Heart right ventricle (tissue), 16 donors: ENCODE measurements at regions not wholly inside any gene's neighbourhood (a gene's known extent, or its start where the extent isn't known, plus 50 kb on each side); places are given as distances from the start of the nearest gene placed in this dataset.
A peak's percentile ranks its signal among the peaks of the same experiment; 100 is the strongest.

Experiments used
- ATAC-seq, 8 donors: fragments of 200-7000 bp; cut with Tn5 transposase; one replicate each; pipeline ENCODE4 v1.9.1; 2020; ENCODE audit warnings: mild to moderate bottlenecking in 8 of 8, moderate library complexity in 8 of 8, moderate number of reproducible peaks in 1 of 8
- DNase-seq, 2 donors: peaks; one replicate each; pipeline ENCODE4 v3.0.0-alpha.2; 2020
- H3K27ac ChIP-seq, 10 donors: fragments of 200-600 bp; sonication (generic) in 2 of 10; one replicate each; pipeline versions ENCODE4 v1.5.0 to v1.8.0; 2020 to 2022; ENCODE audit warnings: mild to moderate bottlenecking in 3 of 10
- H3K27me3 ChIP-seq, 7 donors: fragments of 200-600 bp; one replicate each; pipeline ENCODE4 v1.8.0; 2021 to 2022; ENCODE audit warnings: mild to moderate bottlenecking in 2 of 7
- H3K36me3 ChIP-seq, 9 donors: fragments of 200-600 bp; sonication (generic) in 1 of 9; one replicate each; pipeline versions ENCODE4 v1.5.0 to v1.8.0; 2020 to 2022; ENCODE audit warnings: mild to moderate bottlenecking in 2 of 9
- H3K4me1 ChIP-seq, 9 donors: fragments of 200-600 bp; sonication (generic) in 1 of 9; one replicate each; pipeline versions ENCODE4 v1.5.0 to v1.8.0; 2020 to 2022; ENCODE audit warnings: mild to moderate bottlenecking in 4 of 9
- H3K4me3 ChIP-seq, 10 donors: fragments of 200-600 bp; sonication (generic) in 2 of 10; one replicate each; pipeline versions ENCODE4 v1.5.0 to v1.8.0; 2020 to 2022; ENCODE audit warnings: mild to moderate bottlenecking in 7 of 10, moderate library complexity in 2 of 10
- H3K9me3 ChIP-seq, 11 donors: fragments of 200-600 bp in 10 of 11; sonication (generic) in 2 of 11; one replicate each; pipeline versions ENCODE4 v1.5.0 to v1.8.0; 2013 to 2022; ENCODE audit warnings: mild to moderate bottlenecking in 2 of 11, control low read depth in 1 of 11, moderate library complexity in 1 of 11
- WGBS, 2 donors: extraction: QIAGEN DNeasy Blood & Tissue Kit; methylation state at CpG; one replicate each; pipeline ENCODE4 v1.1.7; 2013; ENCODE audit warnings: inconsistent platforms in 1 of 2; 5-methylcytosine and 5-hydroxymethylcytosine counted together
- intact Hi-C, 10 donors: fragments of 100-400 bp; cut with DNase I; formaldehyde crosslinking; loops; one replicate each; pipeline versions ENCODE4 v1.11.1 to v1.14.2; 2022
- TF ChIP-seq, protein P1 (sequence below), 9 donors: fragments of 200-600 bp; sonication (generic) in 2 of 9; IDR thresholded peaks; one replicate each; pipeline versions ENCODE4 v1.5.0 to v1.8.0; 2021 to 2022; ENCODE audit warnings: antibody characterized with exemption in 9 of 9, mild to moderate bottlenecking in 5 of 9, moderate library complexity in 1 of 9
- donor health status: Arrhythmogenic right ventricular cardiomyopathy.
- donor health status: ischemic (EF 13 %, LVEDD 7.1; RV severe dilation, severe dysfunction).
- donor health status: healthy with polysubstance abuse.
- donor health status: DM: no; HTN: yes; CAD: no.
- donor health status: DM: no; HTN: no; CAD: no.
- donor health status: ischemic (EF 25% LVEDD 6.9; RV normal size, moderate dysfunction).
- donor health status: ischemic (EF 25% LVEDD 5.7; RV mildly dilated, moderate dysfunction).
- donor health status: healthy.
- donor health status: DM: yes; HTN: yes; CAD: no.
- donor health status: Ischemic cardiomyopathy.
- donor health status: ischemic (EF 35%, LVEDD 5.7; RV mildly dilated, moderate dysfunction).
- donor health status: nonischemic (EF 11% LVEDD 7.7; RV severe dilation, severe dysfunction).
- donor health status: DM: yes; HTN: yes; CAD: no.
- donor health status: PGD.
- donor health status: ischemic (EF 29% LVEDD 5.4; RV normal size, mild dysfunction).
- donor health status: nonischemic (EF 23%, LVEDD 6.1; RV moderate dilation, normal function).

DNA sequence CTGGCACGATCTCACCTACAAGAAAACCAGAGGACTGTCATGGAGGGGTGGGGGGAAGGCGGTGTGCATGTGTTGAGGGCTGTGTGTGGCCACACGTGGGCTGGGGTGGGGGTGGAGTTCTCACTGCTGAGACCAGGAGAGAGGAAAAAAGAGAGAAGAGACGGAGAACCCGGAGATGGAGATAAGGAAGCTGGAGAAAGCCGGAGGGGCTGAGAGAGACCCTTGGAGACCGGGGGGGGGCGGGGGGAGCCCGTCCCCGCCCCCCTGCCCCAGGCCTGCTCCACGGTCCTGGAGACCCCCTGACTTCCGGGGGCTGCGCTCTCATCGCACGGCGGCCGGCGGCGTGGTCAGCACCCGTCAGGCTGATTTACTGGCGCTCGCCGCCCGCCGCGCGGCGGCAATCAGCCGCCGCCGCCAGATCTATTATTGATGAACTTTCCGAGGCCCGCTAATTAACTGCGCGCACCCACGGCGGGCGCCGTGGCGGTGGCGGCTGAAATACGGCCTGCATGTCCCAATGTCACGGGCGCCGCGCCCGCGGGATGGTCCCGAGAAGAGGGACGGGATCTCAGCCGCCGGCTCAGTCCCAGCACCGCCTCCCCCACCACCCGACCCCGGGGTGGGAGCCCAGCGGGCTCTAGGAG is 187.4 kb downstream of the MN1 start:
- no peak overlapping the region for H3K27ac ChIP-seq
- intact Hi-C loops = loop anchor here in 1 of 10 donors (10.0 kb wide), 1 partner anchor 191 kb away; the partner anchor contains the start of gene MN1
- no peaks in the 10 kb centered on the region for H3K9me3 ChIP-seq

DNA sequence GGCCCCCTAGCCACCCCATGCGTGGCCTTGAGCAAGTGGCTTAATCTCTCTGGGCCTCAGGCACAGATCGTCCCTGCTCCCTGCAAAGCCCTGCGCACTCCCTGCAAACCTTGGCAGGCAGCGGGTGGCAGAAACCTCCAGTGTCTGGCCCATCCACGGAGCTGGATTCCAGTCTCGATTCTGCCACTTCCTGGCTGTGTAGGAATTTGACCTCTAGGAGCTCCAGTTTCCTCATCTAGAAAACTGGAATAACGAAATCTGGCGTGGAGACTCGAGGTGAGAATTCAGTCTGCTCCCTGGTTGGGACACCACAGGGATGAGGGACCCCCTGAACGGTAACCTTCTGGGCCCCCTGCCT is 186.9 kb downstream of the MN1 start:
- Histone ChIP-seq H3K36me3 (no peaks in the 10 kb centered on the region), H3K9me3 (peaks cover 0 to 4% (median 0%) of the 10 kb centered on the region in 11 donors), H3K4me3 (peak overlapping the region in 9 of 10 donors; percentile 15 to 43 (median 33)), H3K4me1 (peaks cover 0 to 8% (median 6%) of the 10 kb centered on the region in 9 donors), H3K27me3 (peaks cover 4 to 41% (median 37%) of the 10 kb centered on the region in 7 donors), H3K27ac (no peak overlapping the region)
- DNase-seq = no peak
- intact Hi-C loops = loop anchor here in 1 of 10 donors (10.0 kb wide), 1 partner anchor 190 kb away; the partner anchor contains the start of gene MN1
- 49 to 51% methylated on average over 10 of the region's 10 CpGs for WGBS, 2 donors
- TF ChIP-seq, protein P1, sequence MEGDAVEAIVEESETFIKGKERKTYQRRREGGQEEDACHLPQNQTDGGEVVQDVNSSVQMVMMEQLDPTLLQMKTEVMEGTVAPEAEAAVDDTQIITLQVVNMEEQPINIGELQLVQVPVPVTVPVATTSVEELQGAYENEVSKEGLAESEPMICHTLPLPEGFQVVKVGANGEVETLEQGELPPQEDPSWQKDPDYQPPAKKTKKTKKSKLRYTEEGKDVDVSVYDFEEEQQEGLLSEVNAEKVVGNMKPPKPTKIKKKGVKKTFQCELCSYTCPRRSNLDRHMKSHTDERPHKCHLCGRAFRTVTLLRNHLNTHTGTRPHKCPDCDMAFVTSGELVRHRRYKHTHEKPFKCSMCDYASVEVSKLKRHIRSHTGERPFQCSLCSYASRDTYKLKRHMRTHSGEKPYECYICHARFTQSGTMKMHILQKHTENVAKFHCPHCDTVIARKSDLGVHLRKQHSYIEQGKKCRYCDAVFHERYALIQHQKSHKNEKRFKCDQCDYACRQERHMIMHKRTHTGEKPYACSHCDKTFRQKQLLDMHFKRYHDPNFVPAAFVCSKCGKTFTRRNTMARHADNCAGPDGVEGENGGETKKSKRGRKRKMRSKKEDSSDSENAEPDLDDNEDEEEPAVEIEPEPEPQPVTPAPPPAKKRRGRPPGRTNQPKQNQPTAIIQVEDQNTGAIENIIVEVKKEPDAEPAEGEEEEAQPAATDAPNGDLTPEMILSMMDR (IDR thresholded peaks at IDR 0.05) = no peak
- no peak for ATAC-seq

More for the DNA sequence above, 187.4 kb downstream of the MN1 start:
- no peaks in the 10 kb centered on the region for H3K36me3 ChIP-seq
- peaks cover 0 to 8% (median 6%) of the 10 kb centered on the region in 9 donors for H3K4me1 ChIP-seq
- 4 to 7% methylated on average over 54 to 56 of the region's 56 CpGs for WGBS, 2 donors
- peak in 1 of 8 donors; percentile 27 for ATAC-seq
- TF ChIP-seq, protein P1 (IDR thresholded peaks at IDR 0.05) = no peak
- peak in 1 of 2 donors; percentile 34 for DNase-seq
- H3K27me3 ChIP-seq = peaks cover 4 to 41% (median 37%) of the 10 kb centered on the region in 7 donors
- peak overlapping the region in 9 of 10 donors; percentile 15 to 43 (median 33) for H3K4me3 ChIP-seq

DNA sequence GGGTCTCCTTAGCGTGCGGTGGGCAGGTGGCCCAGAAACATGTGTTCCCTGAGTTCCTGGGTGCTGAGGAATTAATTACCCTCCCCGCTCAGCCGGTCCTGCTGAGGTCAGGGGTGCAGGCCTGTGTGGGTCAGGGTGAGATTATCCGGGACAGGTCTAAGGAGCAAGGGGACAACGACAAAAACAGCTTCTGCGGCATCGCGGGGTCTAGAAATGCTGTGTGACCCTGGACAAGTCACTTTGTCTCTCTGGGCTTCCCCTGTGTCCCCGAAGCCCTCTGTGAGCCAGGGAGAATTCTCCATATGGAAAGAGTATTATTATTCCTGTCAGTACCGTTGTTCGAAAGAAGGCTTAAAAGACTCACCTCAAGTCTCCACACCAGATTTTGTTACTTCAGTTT is 186.1 kb downstream of the MN1 start:
- ATAC-seq (no peak), DNase-seq (no peak)
- TF ChIP-seq, protein P1 (IDR thresholded peaks at IDR 0.05) = no peak
- intact Hi-C loops = loop anchor here in 1 of 10 donors (10.0 kb wide), 1 partner anchor 189 kb away; the partner anchor contains the start of gene MN1
- Histone ChIP-seq H3K36me3 (no peaks in the 10 kb centered on the region), H3K4me3 (no peak overlapping the region), H3K9me3 (peaks cover 0 to 7% (median 0%) of the 10 kb centered on the region in 11 donors), H3K4me1 (peaks cover 0 to 8% (median 6%) of the 10 kb centered on the region in 9 donors), H3K27me3 (peaks cover 4 to 41% (median 37%) of the 10 kb centered on the region in 7 donors), H3K27ac (no peak overlapping the region)
- 82 to 89% methylated on average over 12 of the region's 12 CpGs for WGBS, 2 donors

DNA sequence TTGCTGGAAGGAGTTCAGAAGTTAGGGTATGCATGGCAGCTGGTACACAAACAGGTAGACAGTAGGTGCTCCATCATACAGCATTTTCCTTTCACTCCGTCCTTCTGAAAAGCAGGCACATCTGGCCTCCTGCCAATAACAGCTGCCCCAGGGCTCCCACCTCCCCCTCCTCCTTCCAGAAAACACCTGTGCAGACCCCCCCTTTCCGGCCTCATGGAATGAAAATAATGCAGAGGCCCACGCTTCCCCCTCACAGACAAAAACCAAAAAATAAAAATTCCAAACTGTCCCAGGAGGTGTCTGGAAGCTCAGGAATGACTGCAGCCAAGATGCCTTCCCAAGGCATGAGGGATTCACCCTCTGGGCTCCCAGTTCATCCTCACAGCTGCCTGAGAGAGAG is 185.5 kb downstream of the MN1 start:
- peaks cover 0 to 7% (median 0%) of the 10 kb centered on the region in 11 donors for H3K9me3 ChIP-seq
- H3K36me3 ChIP-seq = no peaks in the 10 kb centered on the region
- H3K27ac ChIP-seq = no peak overlapping the region
- TF ChIP-seq, protein P1 (IDR thresholded peaks at IDR 0.05) = no peak
- intact Hi-C loops = loop anchor here in 1 of 10 donors (10.0 kb wide), 1 partner anchor 189 kb away; the partner anchor contains the start of gene MN1
- peaks cover 0 to 8% (median 6%) of the 10 kb centered on the region in 9 donors for H3K4me1 ChIP-seq
- no peak overlapping the region for H3K4me3 ChIP-seq
- DNase-seq (no peak), ATAC-seq (no peak)
- WGBS, 2 donors = 66% methylated on average over 3 of the region's 3 CpGs
- H3K27me3 ChIP-seq = peaks cover 4 to 40% (median 37%) of the 10 kb centered on the region in 7 donors
